Stimulated activated CD8-positive, alpha-beta memory T cell treated with anti-CD3 and anti-CD28 coated beads, Interleukin-15, amount 100 ng/mL, for 48 hours (primary cell): ENCODE measurements at regions not wholly inside any gene's neighbourhood (a gene's known extent, or its start where the extent isn't known, plus 50 kb on each side); places are given as distances from the start of the nearest gene placed in this dataset.

Experiments used
- DNase-seq, 2 donors: peaks; one replicate each; pipeline ENCODE4 v3.0.0-alpha.2; 2020; ENCODE audit warnings: low read depth in 2 of 2

DNA sequence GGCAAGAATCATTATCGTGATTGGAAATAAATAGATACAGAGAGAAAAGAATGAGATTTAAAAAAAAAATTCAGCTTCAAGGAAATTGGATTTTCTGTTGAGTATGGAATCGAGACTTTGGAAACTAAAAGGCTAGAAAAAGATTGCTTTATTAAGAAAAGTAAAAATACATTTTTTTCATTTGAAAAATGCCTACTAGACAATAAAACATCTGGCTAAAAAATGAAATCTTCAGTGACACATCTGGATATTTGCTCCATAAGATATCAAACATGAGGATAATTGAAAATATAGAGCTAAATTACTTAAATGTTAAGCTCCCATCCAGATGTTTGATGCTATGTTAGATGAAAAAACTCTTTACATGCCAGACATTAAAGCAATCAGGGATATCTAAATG lies 879.5 kb downstream of the TSN start:
- DNase-seq: no peak

DNA sequence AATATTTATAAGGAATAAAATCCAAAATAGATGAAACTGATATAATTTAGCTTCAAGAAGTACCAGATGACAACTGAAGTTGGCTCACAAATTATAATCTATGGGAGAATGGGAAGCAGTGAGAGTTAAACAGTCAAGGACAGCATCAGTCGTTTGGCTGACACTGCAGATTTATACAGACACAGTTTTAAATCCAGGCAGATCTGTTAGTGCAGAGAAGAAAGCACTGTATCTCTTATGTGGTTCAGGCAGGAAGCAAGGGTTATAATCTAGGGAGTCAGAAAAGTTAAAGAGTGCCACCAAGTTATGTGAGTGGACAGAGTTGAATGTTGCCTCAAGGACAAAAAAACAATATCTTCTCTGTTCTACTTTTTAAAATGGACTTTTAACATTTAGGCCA lies 880.2 kb downstream of the TSN start:
- no peak for DNase-seq

DNA sequence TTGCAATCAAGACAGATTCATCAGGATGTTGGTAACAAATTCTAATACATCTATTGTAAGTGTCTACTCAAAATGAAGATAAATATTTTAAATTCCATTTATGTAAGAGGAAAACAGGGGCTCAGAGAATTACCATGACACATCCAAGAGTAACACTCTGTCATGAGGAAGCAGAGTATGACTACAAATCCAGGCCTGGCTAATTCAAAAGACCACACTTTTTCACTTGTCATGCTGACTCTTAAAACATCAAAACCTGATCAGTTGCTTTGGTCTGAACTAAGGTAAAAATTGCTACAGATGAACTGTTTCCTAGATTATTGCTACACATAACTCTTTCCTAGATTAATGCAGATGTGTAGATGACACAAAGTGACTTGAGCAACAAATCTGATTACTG lies 880.6 kb downstream of the TSN start:
- no peak for DNase-seq

DNA sequence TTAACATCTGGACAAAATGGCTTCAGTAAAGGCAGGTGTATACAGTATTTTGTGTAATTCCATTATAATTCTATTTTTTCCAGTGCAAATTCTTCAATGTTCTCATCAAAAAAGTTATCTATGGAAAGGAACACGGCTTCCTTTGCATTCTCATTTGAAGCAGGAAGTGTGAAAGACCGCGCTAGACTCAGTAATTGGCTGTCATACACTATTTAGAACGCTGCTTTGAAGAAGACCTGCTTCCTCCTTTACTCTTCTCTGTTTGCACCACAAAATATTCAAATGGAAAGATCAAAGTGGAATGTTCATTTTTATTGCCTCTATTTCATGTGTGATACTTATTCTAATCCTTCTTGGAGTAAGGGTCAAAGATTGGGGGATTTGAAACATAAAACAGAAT lies 883.7 kb downstream of the TSN start:
- no peak for DNase-seq

DNA sequence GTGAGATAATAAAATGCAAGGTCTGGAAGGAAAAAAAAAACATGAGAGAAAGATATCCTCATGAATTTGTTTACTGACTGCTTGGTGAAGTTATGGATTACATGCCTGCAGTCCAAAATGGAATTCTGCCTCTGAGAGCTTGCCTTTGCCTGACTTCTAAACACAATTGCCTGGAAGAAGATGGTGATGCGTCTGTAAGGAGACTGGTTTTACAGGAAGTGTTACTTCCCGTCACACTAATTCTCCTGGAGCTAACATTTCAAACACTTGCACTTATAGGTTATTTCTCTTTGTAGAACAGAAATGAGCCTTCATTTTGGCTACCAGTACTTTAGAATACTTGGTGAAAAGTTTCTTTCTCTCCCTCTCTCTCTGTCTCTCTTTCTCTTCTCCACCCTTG lies 884.3 kb downstream of the TSN start:
- DNase-seq: no peak

DNA sequence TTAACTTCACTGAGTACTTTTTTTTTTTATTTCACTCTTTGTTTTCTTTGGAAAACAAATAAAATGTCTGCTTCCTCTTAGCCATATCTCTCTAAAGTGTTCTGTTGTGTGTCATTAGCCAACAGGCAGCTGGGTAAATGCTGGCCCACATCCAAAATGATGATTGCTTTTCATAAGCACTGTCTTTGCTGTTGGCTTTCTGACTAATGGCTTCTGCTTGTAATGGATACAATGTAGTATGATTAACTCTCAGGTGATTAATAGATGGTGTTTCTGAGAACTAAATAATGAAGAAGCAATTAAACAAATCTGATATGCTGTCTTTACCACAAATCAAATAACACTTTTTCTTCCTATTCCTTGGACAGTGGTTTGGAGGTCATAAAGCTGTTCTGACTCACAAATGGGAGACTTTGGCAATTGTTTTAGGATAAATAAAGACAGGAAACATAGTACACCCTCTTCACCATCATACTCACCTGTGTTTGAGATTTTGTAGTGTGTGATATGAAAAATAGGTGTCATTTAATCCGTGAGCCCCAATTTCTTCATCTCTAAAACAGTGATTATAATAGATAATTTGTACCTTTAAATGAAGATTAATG lies 888.4 kb downstream of the TSN start:
- no peak for DNase-seq

DNA sequence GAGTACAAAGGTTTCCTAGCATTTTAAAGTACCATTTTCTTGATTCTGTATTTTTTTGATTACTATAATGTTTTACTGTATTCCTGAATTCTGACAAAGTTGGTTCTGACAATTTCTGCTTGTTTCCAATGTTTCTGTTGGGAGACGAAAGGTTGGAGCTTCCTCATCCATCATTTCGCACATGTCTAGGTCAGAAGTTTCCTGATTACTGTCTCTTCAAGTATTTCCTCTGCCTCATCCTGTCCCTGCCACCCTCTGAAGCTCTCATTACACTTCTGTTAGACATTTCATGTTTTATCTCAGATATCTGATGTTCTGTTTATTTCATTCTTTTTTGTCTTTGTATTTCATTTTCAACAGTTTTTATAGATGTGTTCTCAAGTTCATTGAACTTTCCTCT lies 895.8 kb downstream of the TSN start:
- no peak for DNase-seq

DNA sequence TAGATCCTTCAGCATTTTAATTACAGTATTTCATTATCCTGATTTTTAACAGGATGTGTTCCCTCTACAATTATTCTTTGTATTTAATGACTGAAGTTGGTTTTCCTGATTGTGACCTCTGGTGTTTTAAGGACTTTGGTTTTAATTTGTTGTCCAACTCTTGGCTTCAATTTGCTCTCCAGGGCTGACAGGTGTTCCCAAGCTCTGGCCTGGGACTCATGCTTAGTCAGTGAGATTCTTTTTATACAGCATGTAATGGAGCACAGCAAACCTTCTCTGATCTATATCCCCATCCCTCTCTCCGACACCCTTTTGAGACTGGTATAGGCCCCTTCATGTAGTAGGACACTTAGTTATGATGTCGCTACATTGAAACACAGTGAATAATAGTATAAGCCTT lies 896.3 kb downstream of the TSN start:
- DNase-seq: no peak

DNA sequence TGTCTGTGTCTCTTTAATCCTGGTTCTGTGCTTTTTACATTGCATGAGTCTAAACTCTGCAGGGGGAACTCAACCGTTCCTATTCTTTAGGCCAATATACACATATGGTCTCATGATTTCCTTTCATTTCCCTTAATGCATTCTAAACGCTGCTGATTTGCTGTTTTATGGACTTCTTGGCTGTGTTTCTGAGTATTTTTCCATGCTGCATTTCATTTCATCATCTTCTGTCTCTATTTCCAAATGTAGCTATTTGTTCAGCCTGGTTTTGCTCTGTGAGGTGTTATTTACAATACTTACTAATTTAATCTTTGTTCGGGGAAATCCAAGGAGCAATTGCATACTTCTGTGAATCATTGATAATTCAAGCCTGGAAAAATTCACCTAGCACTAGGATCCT lies 897.2 kb downstream of the TSN start:
- no peak for DNase-seq

DNA sequence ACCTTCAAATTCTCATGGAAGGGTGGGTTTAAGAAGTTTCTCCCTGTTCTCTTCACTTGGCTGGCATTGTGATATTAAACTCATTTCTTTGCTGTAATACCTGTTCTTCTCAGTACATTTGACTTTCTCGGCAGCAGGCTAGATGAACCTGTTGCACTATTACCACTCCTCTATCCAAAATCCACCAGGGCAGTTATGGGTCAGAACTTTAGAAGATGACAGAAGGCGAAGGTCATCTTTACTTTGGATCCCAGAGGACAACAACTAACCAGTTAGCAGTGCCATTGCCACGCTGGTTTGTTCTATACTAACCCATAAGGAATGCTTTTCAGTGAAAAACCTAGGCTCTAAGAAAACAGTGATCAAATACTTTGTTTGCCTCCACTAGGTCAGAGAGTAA lies 901.0 kb downstream of the TSN start:
- no peak for DNase-seq

DNA sequence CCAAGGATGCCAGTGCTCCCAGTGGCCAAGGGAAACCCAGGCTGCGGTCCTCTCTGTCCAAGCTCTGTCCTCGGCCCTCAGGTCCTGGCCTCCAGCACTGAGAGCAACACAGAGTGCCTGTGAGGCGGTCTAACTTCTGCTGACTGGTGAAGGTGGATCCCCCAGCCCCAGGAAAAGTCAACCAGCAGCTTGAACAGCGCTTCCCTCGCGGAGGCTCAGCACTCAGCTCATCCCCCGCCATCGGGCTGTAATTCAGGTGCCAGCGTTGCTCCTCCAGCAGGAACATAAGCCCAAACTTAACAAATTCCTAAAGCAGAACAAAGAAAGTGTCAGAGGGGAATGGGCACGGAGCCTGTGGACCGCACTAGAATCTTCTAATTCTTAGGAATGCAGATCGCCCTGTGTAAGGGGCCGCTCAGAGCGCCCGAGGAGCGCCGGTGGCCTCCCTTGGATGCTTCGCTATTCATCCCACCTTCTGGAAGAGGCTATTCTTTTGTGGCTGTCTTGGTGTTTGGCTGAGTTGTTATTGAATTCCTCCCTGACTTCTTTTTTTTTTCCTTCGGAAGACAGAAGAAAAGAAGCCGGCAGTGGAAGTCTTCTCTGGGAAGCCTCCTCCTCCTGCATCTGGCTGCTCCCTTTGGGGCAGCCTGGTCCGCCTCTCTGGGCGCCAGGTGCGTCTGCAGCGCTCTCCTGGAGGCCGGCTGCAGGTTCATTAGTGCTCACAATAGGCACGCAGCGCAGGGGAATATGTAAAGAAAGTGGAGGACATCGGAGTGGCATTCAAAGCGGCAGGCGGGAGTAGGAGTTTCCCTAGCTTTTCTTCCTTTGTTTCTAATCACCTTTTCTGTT lies 905.6 kb downstream of the TSN start:
- DNase-seq: no peak

DNA sequence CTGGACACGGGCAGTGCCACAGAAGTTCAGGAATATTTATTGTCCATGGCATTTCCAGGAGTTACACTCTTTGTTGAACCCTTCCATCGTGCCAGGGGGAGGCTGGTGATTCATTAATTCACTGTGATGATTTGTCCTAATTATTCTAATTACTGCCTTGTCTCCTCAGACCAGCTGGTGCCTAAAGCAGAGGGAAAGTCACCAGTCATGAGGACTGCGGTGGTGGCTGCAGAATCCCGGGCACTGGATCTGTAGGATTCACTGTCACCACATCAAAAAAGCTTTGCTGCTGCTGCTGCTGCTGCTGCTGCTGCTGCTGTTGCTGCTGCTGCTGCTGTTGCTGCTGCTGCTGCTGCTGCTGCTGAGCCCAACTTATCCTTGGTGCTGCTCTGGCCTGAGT lies 908.2 kb downstream of the TSN start:
- no peak for DNase-seq

DNA sequence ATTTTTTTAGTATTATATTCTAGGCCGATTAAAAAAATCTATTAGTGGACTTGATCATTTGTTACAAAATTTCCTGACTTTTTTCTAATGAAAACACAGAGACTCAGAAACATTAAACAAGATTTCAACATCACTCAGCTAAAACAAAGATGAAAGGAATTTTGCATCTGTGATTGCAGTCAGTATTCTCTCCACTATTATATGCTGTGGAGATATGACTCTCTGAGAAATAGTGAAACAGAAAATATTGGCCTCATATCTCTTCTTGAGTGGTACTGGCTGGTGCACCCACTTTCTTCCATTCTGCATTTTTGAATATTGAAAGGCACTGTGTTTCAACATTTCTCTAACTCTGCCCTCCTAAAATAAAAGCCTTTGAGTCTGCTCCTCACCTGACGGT lies 914.2 kb downstream of the TSN start:
- DNase-seq: no peak

DNA sequence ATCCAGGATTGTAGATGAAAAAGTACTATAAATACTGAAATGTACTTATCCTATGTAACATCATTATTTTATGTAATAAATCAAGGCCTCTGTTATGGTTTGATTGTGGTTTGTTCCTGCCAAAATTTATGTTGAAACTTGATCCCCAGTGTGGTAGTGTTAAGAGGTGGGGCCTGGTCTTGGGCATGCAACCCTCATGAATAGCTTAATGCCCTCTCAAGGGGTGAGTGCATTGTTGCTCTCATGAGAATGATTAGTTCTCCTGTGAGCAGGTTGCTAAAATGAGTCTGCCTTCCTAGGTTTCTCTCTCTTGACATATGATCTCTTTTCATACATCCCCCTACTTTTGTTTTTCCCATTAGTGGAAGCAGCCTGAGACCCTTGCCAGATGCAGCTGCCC lies 915.4 kb downstream of the TSN start:
- DNase-seq: no peak

DNA sequence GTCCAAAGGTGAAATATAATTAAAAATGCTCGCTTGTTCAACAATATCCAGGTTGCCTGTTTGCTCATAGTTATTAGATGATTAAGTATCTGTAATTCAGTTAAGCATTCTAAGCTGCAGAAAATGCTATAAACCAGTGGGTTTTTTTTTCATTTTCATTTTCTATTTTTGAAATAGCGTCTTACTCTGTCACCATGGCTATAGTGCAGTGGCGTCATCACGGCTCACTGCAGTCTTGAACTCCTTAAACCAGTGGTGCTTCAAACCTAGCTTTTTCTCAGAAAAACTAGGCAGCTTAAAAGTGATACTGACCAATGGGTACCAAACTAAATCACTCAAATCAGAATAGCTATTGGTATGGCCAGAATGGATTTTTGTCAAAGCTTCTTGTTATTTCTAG lies 925.2 kb downstream of the TSN start:
- DNase-seq: no peak

DNA sequence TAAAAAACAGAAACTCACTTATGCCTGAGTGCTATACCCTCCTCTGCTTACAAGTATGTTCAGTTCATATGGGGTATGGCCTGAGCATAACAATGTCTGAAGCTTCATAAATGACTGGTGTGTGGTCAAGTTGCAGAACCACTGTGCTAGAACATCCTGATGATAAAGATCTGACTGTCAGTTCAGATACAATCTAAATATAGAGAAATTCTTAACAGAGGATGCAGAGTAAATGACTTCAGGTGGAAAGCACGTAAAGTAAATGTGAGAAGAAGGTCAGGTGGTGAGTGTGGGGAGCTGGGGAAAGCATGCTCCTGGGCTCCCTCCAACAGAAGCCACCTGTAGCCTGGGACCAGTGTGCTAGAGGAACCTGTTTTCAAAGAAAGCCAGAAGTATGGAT lies 926.2 kb downstream of the TSN start:
- DNase-seq: no peak

DNA sequence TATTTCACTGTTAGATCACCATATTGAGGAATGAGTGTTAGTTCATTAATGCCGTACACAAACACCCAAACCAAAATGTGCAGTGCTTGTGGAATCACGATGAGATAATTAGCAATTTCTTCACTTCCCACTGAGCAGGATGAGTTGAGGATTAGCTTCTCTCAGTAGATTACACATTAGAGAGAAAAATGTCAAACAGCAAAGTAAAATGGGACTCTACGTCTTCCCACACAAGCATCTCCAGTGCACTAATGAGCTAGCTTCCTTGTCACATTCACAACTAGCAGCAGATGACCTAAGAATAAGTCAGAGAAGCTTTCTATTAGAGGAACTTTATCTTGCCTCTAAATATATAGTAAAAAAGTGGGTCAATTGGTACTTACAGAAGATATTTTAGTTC lies 926.9 kb downstream of the TSN start:
- DNase-seq: no peak

DNA sequence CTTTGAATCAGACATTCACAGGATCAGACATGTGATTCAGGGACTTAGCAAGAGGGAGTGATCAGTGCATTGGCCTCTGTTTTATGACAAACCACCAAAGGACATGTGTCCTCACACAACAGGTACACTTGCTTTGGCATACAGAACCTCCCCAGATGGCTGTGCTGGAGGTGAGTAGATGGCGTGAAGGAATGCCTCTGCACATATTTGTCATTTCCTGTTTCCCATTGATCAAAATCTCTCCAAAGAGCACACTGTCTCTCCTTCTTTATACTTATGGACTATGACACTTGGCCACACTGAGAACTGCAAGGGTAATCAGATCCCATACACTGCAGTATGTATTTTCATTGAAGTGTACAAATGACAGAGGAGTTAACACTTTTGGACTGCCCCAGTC lies 927.6 kb downstream of the TSN start:
- DNase-seq: no peak

DNA sequence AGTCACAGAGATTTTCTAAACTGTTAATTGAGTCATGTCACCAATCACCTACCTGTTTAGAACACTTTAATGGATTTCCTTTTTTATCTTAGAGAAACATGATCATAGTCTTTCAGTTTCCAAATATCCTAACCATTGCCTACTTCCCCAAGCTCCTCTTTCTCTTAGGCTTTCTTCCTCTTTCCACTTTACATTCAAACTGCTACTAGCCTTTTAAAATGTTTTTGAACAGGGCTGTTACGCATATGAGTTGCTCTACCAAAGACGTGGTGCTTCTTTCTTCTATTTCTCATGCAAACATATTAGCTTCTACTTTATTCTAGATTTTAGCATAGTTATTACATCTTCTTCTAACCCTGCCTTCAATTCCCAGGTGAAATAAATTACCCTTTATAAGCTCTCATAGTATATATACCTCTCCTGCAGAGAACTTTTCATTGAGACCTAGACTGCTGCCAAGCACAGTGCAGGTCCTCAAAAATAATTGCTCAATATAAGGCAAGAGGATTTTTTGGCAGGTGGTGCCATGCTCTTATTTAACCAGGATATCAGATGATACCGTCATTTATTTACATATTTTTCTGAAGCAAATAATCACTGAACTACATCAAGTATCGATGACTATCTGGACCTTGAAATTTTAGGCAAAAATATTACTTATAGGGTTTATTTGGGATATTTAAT lies 937.1 kb downstream of the TSN start:
- no peak for DNase-seq

DNA sequence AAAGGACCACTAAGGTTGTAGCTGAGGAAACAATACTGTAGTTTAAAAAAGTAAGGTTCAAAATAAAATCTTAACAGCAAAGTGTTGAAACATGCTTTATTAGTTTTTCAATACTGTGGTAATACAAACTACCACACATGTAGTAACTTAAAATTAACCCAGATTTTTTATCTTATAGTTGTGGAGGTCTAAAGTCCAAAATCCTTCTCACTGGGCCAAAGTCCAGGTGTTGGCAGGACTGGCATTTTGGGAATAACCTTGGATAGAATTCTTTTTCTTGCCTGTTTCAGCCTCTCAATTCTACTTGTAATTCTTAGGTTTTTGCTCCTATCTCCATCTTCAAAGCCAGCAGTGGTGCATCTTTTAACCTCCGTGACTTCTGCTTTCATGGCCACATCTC lies 942.0 kb downstream of the TSN start:
- no peak for DNase-seq

DNA sequence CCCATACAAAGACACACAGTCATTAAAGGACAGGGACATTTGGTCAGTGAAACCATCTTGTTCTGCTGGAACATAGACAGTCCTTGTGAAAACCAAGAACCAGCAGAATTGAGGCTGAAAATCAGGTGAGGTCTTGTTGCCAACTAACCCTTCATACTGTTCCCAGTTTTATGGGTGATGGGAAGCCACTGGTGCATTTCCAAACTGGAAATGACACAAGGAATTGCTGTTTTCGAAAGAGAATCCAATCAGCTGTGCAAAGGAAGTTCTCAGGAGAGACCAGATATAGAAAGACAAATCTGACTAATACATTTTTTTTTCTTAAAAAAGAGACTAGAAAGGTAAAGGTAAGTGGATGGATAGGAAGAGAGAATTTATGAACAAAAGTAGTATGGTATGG lies 948.2 kb downstream of the TSN start:
- DNase-seq: no peak

DNA sequence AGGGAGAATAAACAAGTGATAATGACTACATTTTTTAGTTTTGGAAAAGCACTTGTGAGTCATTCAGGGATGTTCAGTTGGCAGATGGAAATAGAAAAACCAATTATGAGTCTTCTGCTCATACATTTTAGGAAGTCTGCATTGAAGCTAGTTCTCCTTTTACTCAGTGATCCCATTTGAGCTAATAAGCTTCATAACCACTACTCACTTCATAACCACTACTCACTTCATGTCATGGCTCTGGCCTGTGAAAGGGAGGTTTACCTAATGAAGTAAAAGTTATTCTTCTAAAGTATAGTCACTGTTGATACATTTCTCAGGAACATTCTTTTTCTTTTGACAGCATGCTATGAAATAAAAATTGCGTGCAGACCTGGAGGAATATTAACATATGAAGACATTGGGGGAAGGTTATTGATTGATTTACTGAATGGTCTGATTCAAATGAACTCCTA lies 948.7 kb downstream of the TSN start:
- no peak for DNase-seq

DNA sequence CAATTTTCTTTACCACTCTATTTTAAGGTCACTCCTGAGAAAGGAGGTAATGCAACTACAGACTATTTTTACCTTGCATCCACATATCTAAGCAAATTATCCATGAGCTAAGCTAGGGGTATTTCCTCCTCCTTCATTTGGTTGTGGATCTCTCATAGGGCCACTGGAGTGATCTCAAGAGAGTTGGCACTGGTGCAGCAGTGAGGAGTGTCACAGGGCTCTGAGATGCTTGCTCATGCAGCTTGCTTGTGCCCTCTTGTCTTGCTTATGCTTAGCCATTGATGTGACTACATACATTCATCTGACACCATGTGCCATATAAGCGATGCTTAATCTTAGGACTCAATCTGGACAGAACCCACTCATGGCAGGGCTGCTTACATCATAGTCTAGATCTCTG lies 950.3 kb downstream of the TSN start:
- no peak for DNase-seq
